ENCODE measurements at regions not wholly inside any gene's neighbourhood (a gene's known extent, or its start where the extent isn't known, plus 50 kb on each side); places are given as distances from the start of the nearest gene placed in this dataset.

DNA sequence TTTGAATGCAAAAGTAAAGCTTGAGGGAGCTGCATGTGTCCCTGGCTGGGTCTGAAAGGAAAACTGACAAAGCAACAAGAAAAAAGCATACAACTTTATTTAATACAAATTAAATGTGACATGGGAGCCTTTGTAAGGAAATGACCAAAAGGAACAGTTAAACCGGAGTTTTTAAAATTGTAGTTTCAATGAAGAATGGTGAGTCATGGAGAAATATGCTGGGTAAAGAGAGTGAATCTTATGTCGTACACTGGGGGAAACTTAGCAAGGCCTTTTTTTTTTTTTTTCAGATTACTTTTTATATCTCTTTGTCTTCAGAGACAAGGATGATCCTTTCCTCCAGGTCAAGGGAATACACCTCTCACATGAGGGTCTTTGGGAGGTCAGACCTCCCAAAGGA, 50.1 kb upstream of the FBXL17 start:
- ATAC-seq (ENCODE audit: low FRiP score) (no peak), DNase-seq (ENCODE audit: low spot score) (no peak)
- TF ChIP-seq, protein P1, sequence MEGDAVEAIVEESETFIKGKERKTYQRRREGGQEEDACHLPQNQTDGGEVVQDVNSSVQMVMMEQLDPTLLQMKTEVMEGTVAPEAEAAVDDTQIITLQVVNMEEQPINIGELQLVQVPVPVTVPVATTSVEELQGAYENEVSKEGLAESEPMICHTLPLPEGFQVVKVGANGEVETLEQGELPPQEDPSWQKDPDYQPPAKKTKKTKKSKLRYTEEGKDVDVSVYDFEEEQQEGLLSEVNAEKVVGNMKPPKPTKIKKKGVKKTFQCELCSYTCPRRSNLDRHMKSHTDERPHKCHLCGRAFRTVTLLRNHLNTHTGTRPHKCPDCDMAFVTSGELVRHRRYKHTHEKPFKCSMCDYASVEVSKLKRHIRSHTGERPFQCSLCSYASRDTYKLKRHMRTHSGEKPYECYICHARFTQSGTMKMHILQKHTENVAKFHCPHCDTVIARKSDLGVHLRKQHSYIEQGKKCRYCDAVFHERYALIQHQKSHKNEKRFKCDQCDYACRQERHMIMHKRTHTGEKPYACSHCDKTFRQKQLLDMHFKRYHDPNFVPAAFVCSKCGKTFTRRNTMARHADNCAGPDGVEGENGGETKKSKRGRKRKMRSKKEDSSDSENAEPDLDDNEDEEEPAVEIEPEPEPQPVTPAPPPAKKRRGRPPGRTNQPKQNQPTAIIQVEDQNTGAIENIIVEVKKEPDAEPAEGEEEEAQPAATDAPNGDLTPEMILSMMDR (IDR thresholded peaks at IDR 0.05), result no peak
